ENCODE measurements at regions not wholly inside any gene's neighbourhood (a gene's known extent, or its start where the extent isn't known, plus 50 kb on each side); places are given as distances from the start of the nearest gene placed in this dataset.

- TF ChIP-seq CTCF (IDR thresholded peaks at IDR 0.05) (no peak), EZH2 (IDR thresholded peaks at IDR 0.05) (no peak)
These were observed 228.9 kb upstream of the IRS2 start for GRCh38 chr13:110015253-110015652.

All from neural progenitor cell (in vitro differentiated cells).